Ectodermal cell (in vitro differentiated cells): ENCODE measurements at regions not wholly inside any gene's neighbourhood (a gene's known extent, or its start where the extent isn't known, plus 50 kb on each side); places are given as distances from the start of the nearest gene placed in this dataset.

Source experiments
- H3K27ac ChIP-seq: 2 replicates; pipeline ENCODE4 v1.7.0; 2013; ENCODE audit warnings: mild to moderate bottlenecking, low read depth, low read length; ENCODE audit not compliant: insufficient read depth, poor library complexity, severe bottlenecking
- H3K27me3 ChIP-seq: 2 replicates; pipeline ENCODE4 v1.7.0; 2013; ENCODE audit warnings: mild to moderate bottlenecking, low read length; ENCODE audit not compliant: insufficient read depth, control insufficient read depth, poor library complexity, severe bottlenecking
- H3K36me3 ChIP-seq: one replicate; pipeline ENCODE4 v1.7.0; 2013; ENCODE audit warnings: low read length; ENCODE audit not compliant: control insufficient read depth, insufficient read depth
- H3K4me1 ChIP-seq: one replicate; pipeline ENCODE4 v1.7.0; 2013; ENCODE audit warnings: low read length; ENCODE audit not compliant: control insufficient read depth, insufficient read depth
- H3K4me3 ChIP-seq: 2 replicates; pipeline ENCODE4 v1.7.0; 2013; ENCODE audit warnings: low read depth, low read length, control low read depth; ENCODE audit not compliant: insufficient read depth
- H3K9me3 ChIP-seq: 2 replicates; pipeline ENCODE4 v1.7.0; 2013; ENCODE audit warnings: mild to moderate bottlenecking, low read length, moderate library complexity; ENCODE audit not compliant: control insufficient read depth
- WGBS, 2 experiments: methylation state at CpG; one replicate each; pipeline ENCODE4 v1.1.7; 2013; ENCODE audit warnings: missing lambda C conversion rate in 2 of 2; 5-methylcytosine and 5-hydroxymethylcytosine counted together

DNA sequence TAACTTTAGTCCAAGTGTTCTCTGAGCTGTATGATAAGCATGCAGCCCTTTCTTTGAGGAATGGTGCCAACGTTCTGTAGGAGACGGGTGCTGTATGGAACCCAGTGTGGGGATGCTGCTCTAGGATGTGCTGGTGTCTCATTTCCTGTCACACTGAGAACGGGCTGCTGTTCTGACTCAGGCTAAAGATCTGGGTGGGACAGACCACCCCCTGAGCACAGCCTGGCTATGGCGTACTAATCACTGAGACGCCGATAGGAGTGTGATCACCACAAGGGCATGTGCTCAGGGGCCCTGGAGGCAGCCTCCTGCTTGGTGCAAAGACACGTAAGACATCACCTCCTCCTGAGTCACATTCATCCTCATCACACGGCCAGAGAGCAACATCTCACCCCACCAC lies 240.4 kb downstream of the IRX2 start:
- Histone ChIP-seq H3K27me3 (no peaks in the 10 kb centered on the region), H3K4me3 (no peak overlapping the region), H3K27ac (no peak overlapping the region), H3K9me3 (no peaks in the 10 kb centered on the region), H3K36me3 (no peaks in the 10 kb centered on the region), H3K4me1 (peaks cover 7% of the 10 kb centered on the region)
- WGBS, 2 experiments = 91 to 93% methylated on average over 8 of the region's 8 CpGs

GRCh38 chr5:2509527-2509926 lies 241.9 kb downstream of the IRX2 start:
- no peaks in the 10 kb centered on the region for H3K4me1 ChIP-seq
- no peaks in the 10 kb centered on the region for H3K9me3 ChIP-seq
- no peak overlapping the region for H3K27ac ChIP-seq
- no peak overlapping the region for H3K4me3 ChIP-seq
- H3K27me3 ChIP-seq = no peaks in the 10 kb centered on the region
- WGBS, 2 experiments = 93 to 95% methylated on average over 6 of the region's 6 CpGs
- H3K36me3 ChIP-seq = no peaks in the 10 kb centered on the region

DNA sequence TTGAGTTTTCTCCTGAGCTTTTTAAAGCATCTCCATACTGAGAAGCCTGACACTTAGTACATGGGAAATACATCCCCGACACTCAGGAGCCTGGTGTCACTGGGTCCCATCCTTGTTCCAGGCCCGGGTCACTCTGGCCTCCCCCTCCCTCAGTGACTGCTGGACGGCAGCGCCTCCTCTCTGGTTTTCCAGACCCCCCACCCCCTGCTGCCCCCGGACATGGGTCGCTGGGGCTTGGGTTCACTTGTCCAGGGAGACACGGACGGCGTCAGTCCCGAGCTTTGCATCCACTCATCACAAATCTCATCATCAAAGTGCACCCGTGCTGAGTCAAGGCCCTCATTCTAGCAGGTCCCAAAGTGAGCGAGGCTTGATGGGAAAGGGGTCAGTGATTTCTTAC lies 243.0 kb downstream of the IRX2 start:
- no peaks in the 10 kb centered on the region for H3K4me1 ChIP-seq
- no peaks in the 10 kb centered on the region for H3K9me3 ChIP-seq
- WGBS, 2 experiments = 92 to 94% methylated on average over 12 of the region's 12 CpGs
- H3K36me3 ChIP-seq = no peaks in the 10 kb centered on the region
- H3K27me3 ChIP-seq = no peaks in the 10 kb centered on the region
- no peak overlapping the region for H3K4me3 ChIP-seq
- H3K27ac ChIP-seq = no peak overlapping the region

GRCh38 chr5:2507611-2508010 lies 243.9 kb downstream of the IRX2 start:
- H3K27me3 ChIP-seq = no peaks in the 10 kb centered on the region
- WGBS, 2 experiments = 90 to 93% methylated on average over 5 of the region's 5 CpGs
- H3K4me1 ChIP-seq = no peaks in the 10 kb centered on the region
- no peaks in the 10 kb centered on the region for H3K36me3 ChIP-seq
- no peak overlapping the region for H3K27ac ChIP-seq
- H3K9me3 ChIP-seq = no peaks in the 10 kb centered on the region
- H3K4me3 ChIP-seq = no peak overlapping the region

DNA sequence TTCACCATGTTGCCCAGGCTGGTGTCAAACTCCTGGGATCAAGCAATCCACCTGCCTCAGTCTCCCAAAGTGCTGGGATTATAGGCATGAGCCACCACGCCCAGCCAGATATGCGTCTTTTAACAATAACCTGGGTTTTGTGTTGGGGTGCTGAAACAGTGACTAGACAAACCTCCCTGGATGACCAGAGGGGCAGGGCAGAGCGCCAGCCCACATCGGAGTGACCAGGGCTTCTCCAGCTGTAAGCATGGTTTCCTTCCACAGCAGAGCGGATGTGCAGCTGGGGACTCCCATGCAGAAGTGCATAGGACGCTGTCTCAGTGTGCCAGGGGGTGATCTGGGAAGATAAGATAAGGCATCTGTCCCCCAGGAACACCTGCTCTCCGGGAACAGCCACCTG lies 244.9 kb downstream of the IRX2 start:
- 91 to 94% methylated on average over 7 of the region's 7 CpGs for WGBS, 2 experiments
- no peaks in the 10 kb centered on the region for H3K27me3 ChIP-seq

GRCh38 chr5:2505217-2505616 lies 246.3 kb downstream of the IRX2 start:
- no peaks in the 10 kb centered on the region for H3K36me3 ChIP-seq
- no peaks in the 10 kb centered on the region for H3K4me1 ChIP-seq
- WGBS, 2 experiments = 86 to 87% methylated on average over 9 to 10 of the region's 10 CpGs
- no peaks in the 10 kb centered on the region for H3K9me3 ChIP-seq
- no peak overlapping the region for H3K27ac ChIP-seq
- H3K27me3 ChIP-seq = no peaks in the 10 kb centered on the region
- H3K4me3 ChIP-seq = no peak overlapping the region

More for the DNA sequence above, 244.9 kb downstream of the IRX2 start:
- no peaks in the 10 kb centered on the region for H3K36me3 ChIP-seq
- no peak overlapping the region for H3K4me3 ChIP-seq
- H3K9me3 ChIP-seq = no peaks in the 10 kb centered on the region
- no peak overlapping the region for H3K27ac ChIP-seq
- no peaks in the 10 kb centered on the region for H3K4me1 ChIP-seq

GRCh38 chr5:2502970-2503594 lies 248.4 kb downstream of the IRX2 start:
- no peak overlapping the region for H3K27ac ChIP-seq
- H3K4me1 ChIP-seq = peaks cover under 1% of the 10 kb centered on the region
- no peak overlapping the region for H3K4me3 ChIP-seq
- WGBS, 2 experiments = 92 to 93% methylated on average over 6 of the region's 6 CpGs
- H3K36me3 ChIP-seq = no peaks in the 10 kb centered on the region
- no peaks in the 10 kb centered on the region for H3K27me3 ChIP-seq
- H3K9me3 ChIP-seq = no peaks in the 10 kb centered on the region

GRCh38 chr5:2499917-2500316 lies 251.6 kb downstream of the IRX2 start:
- Histone ChIP-seq H3K36me3 (no peaks in the 10 kb centered on the region), H3K27ac (no peak overlapping the region), H3K4me1 (peaks cover 4% of the 10 kb centered on the region), H3K4me3 (no peak overlapping the region), H3K27me3 (no peaks in the 10 kb centered on the region), H3K9me3 (no peaks in the 10 kb centered on the region)

DNA sequence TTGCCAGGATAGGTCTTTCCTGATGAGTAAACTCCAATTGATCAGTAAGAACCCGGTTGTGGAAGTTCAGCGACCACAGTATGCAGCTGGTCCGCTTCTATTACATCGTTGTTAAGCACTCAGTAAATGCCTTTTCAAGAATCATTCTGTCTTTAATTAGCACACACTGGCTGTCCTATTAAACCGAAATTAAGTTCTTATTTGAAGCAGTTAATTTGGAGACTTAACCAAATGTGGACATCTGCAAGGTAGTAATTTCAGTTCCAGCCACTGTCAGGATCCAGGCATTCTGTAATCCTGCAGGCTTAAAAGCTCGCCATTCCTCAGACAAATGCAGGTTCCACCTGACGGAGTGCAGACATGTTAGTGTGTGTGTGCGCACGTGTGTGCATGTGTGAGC lies 254.6 kb downstream of the IRX2 start:
- 91 to 93% methylated on average over 9 of the region's 9 CpGs for WGBS, 2 experiments
- Histone ChIP-seq H3K9me3 (no peaks in the 10 kb centered on the region), H3K4me3 (no peak overlapping the region), H3K27ac (no peak overlapping the region), H3K4me1 (peaks cover 4% of the 10 kb centered on the region), H3K27me3 (no peaks in the 10 kb centered on the region), H3K36me3 (no peaks in the 10 kb centered on the region)

DNA sequence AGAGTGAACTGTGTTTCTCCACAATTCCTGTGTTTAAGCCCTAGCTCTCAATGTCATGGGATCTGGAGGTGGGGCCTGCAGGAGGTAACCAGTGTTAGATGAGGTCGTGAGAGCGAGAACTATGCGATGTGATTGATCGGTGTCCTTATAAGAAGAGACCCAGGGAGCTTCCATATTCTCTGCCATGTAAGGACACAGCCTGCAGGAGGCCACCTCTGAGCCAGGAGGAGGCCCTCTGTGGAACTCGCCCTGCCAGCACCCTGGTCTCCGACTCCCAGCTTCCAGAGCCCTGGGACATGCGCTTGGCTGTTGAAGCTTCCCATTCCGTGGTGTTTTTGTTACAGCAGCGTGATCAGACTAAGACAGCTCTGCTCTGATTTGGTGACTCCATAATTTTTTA lies 255.4 kb downstream of the IRX2 start:
- Histone ChIP-seq H3K9me3 (no peaks in the 10 kb centered on the region), H3K27me3 (no peaks in the 10 kb centered on the region), H3K27ac (no peak overlapping the region), H3K4me1 (peaks cover 4% of the 10 kb centered on the region), H3K36me3 (no peaks in the 10 kb centered on the region), H3K4me3 (no peak overlapping the region)
- 94 to 95% methylated on average over 9 of the region's 9 CpGs for WGBS, 2 experiments

- no peaks in the 10 kb centered on the region for H3K9me3 ChIP-seq
- no peaks in the 10 kb centered on the region for H3K36me3 ChIP-seq
- H3K4me1 ChIP-seq = peaks cover 4% of the 10 kb centered on the region
- H3K27ac ChIP-seq = no peak overlapping the region
- no peak overlapping the region for H3K4me3 ChIP-seq
- 92 to 93% methylated on average over 8 of the region's 8 CpGs for WGBS, 2 experiments
- no peaks in the 10 kb centered on the region for H3K27me3 ChIP-seq
Measured at GRCh38 chr5:2493356-2493755, 258.1 kb downstream of the IRX2 start.
